ENCODE measurements at regions not wholly inside any gene's neighbourhood (a gene's known extent, or its start where the extent isn't known, plus 50 kb on each side); places are given as distances from the start of the nearest gene placed in this dataset.

GRCh38 chr13:79011179-79011578 is 352.2 kb upstream of the OBI1 start:
- H3K9ac ChIP-seq (ENCODE audit: low read depth, low read length) = no peak overlapping the region
- no peak overlapping the region for H3K27ac ChIP-seq (ENCODE audit: low read length)
- H3K36me3 ChIP-seq (ENCODE audit: insufficient read depth, low read depth, low read length) = no peaks in the 10 kb centered on the region
- H3K9me3 ChIP-seq (ENCODE audit: insufficient read depth, low read depth, low read length) = no peaks in the 10 kb centered on the region
- H3K4me1 ChIP-seq (ENCODE audit: insufficient read depth, low read length) = no peaks in the 10 kb centered on the region
- H3K4me3 ChIP-seq (ENCODE audit: low read length) = no peak overlapping the region
- no peaks in the 10 kb centered on the region for H3K27me3 ChIP-seq (ENCODE audit: insufficient read depth, low read length)

- no peak overlapping the region for H3K4me3 ChIP-seq (ENCODE audit: low read length)
- H3K36me3 ChIP-seq (ENCODE audit: insufficient read depth, low read depth, low read length) = no peaks in the 10 kb centered on the region
- H3K4me1 ChIP-seq (ENCODE audit: insufficient read depth, low read length) = no peaks in the 10 kb centered on the region
- no peaks in the 10 kb centered on the region for H3K9me3 ChIP-seq (ENCODE audit: insufficient read depth, low read depth, low read length)
- H3K27ac ChIP-seq (ENCODE audit: low read length) = no peak overlapping the region
- H3K9ac ChIP-seq (ENCODE audit: low read depth, low read length) = no peak overlapping the region
- H3K27me3 ChIP-seq (ENCODE audit: insufficient read depth, low read length) = no peaks in the 10 kb centered on the region
Observed at GRCh38 chr13:79003989-79004898, 345.3 kb upstream of the OBI1 start.

- H3K27me3 ChIP-seq (ENCODE audit: insufficient read depth, low read length) = no peaks in the 10 kb centered on the region
- no peak overlapping the region for H3K9ac ChIP-seq (ENCODE audit: low read depth, low read length)
- H3K9me3 ChIP-seq (ENCODE audit: insufficient read depth, low read depth, low read length) = no peaks in the 10 kb centered on the region
- no peak overlapping the region for H3K27ac ChIP-seq (ENCODE audit: low read length)
- H3K4me1 ChIP-seq (ENCODE audit: insufficient read depth, low read length) = peaks cover 7% of the 10 kb centered on the region
- no peak overlapping the region for H3K4me3 ChIP-seq (ENCODE audit: low read length)
- H3K36me3 ChIP-seq (ENCODE audit: insufficient read depth, low read depth, low read length) = no peaks in the 10 kb centered on the region
Observed at GRCh38 chr13:78999494-78999893, 340.5 kb upstream of the OBI1 start.

GRCh38 chr13:78998630-78999315 is 339.8 kb upstream of the OBI1 start:
- H3K36me3 ChIP-seq (ENCODE audit: insufficient read depth, low read depth, low read length) = no peaks in the 10 kb centered on the region
- no peak overlapping the region for H3K27ac ChIP-seq (ENCODE audit: low read length)
- H3K9ac ChIP-seq (ENCODE audit: low read depth, low read length) = no peak overlapping the region
- no peaks in the 10 kb centered on the region for H3K9me3 ChIP-seq (ENCODE audit: insufficient read depth, low read depth, low read length)
- H3K4me3 ChIP-seq (ENCODE audit: low read length) = no peak overlapping the region
- H3K27me3 ChIP-seq (ENCODE audit: insufficient read depth, low read length) = no peaks in the 10 kb centered on the region
- H3K4me1 ChIP-seq (ENCODE audit: insufficient read depth, low read length) = peaks cover 15% of the 10 kb centered on the region

- Histone ChIP-seq H3K36me3 (ENCODE audit: insufficient read depth, low read depth, low read length) (no peaks in the 10 kb centered on the region), H3K27ac (ENCODE audit: low read length) (no peak overlapping the region), H3K27me3 (ENCODE audit: insufficient read depth, low read length) (no peaks in the 10 kb centered on the region), H3K4me3 (ENCODE audit: low read length) (no peak overlapping the region), H3K9me3 (ENCODE audit: insufficient read depth, low read depth, low read length) (no peaks in the 10 kb centered on the region), H3K4me1 (ENCODE audit: insufficient read depth, low read length) (peaks cover 18% of the 10 kb centered on the region), H3K9ac (ENCODE audit: low read depth, low read length) (no peak overlapping the region)
Observed at GRCh38 chr13:78997902-78998629, 339.1 kb upstream of the OBI1 start.

GRCh38 chr13:78993792-78994191 is 334.8 kb upstream of the OBI1 start:
- Histone ChIP-seq H3K9ac (ENCODE audit: low read depth, low read length) (no peak overlapping the region), H3K4me3 (ENCODE audit: low read length) (no peak overlapping the region), H3K9me3 (ENCODE audit: insufficient read depth, low read depth, low read length) (no peaks in the 10 kb centered on the region), H3K27ac (ENCODE audit: low read length) (no peak overlapping the region), H3K27me3 (ENCODE audit: insufficient read depth, low read length) (no peaks in the 10 kb centered on the region), H3K36me3 (ENCODE audit: insufficient read depth, low read depth, low read length) (no peaks in the 10 kb centered on the region), H3K4me1 (ENCODE audit: insufficient read depth, low read length) (peaks cover 18% of the 10 kb centered on the region)

- no peak overlapping the region for H3K27ac ChIP-seq (ENCODE audit: low read length)
- no peaks in the 10 kb centered on the region for H3K4me1 ChIP-seq (ENCODE audit: insufficient read depth, low read length)
- no peaks in the 10 kb centered on the region for H3K9me3 ChIP-seq (ENCODE audit: insufficient read depth, low read depth, low read length)
- no peaks in the 10 kb centered on the region for H3K36me3 ChIP-seq (ENCODE audit: insufficient read depth, low read depth, low read length)
- no peak overlapping the region for H3K4me3 ChIP-seq (ENCODE audit: low read length)
- no peaks in the 10 kb centered on the region for H3K27me3 ChIP-seq (ENCODE audit: insufficient read depth, low read length)
- H3K9ac ChIP-seq (ENCODE audit: low read depth, low read length) = no peak overlapping the region
Observed at GRCh38 chr13:78981913-78982312, 323.0 kb upstream of the OBI1 start.

GRCh38 chr13:78979349-78979748 is 320.4 kb upstream of the OBI1 start:
- H3K27me3 ChIP-seq (ENCODE audit: insufficient read depth, low read length) = no peaks in the 10 kb centered on the region
- H3K27ac ChIP-seq (ENCODE audit: low read length) = no peak overlapping the region
- no peak overlapping the region for H3K9ac ChIP-seq (ENCODE audit: low read depth, low read length)
- no peaks in the 10 kb centered on the region for H3K9me3 ChIP-seq (ENCODE audit: insufficient read depth, low read depth, low read length)
- no peak overlapping the region for H3K4me3 ChIP-seq (ENCODE audit: low read length)
- H3K4me1 ChIP-seq (ENCODE audit: insufficient read depth, low read length) = no peaks in the 10 kb centered on the region
- H3K36me3 ChIP-seq (ENCODE audit: insufficient read depth, low read depth, low read length) = no peaks in the 10 kb centered on the region

- Histone ChIP-seq H3K9me3 (ENCODE audit: insufficient read depth, low read depth, low read length) (no peaks in the 10 kb centered on the region), H3K9ac (ENCODE audit: low read depth, low read length) (no peak overlapping the region), H3K27ac (ENCODE audit: low read length) (no peak overlapping the region), H3K4me3 (ENCODE audit: low read length) (no peak overlapping the region), H3K4me1 (ENCODE audit: insufficient read depth, low read length) (no peaks in the 10 kb centered on the region), H3K36me3 (ENCODE audit: insufficient read depth, low read depth, low read length) (no peaks in the 10 kb centered on the region), H3K27me3 (ENCODE audit: insufficient read depth, low read length) (no peaks in the 10 kb centered on the region)
Observed at GRCh38 chr13:78978381-78978998, 319.5 kb upstream of the OBI1 start.

GRCh38 chr13:78977311-78977710 is 318.4 kb upstream of the OBI1 start:
- Histone ChIP-seq H3K36me3 (ENCODE audit: insufficient read depth, low read depth, low read length) (no peaks in the 10 kb centered on the region), H3K4me3 (ENCODE audit: low read length) (no peak overlapping the region), H3K27me3 (ENCODE audit: insufficient read depth, low read length) (no peaks in the 10 kb centered on the region), H3K9me3 (ENCODE audit: insufficient read depth, low read depth, low read length) (no peaks in the 10 kb centered on the region), H3K27ac (ENCODE audit: low read length) (no peak overlapping the region), H3K4me1 (ENCODE audit: insufficient read depth, low read length) (no peaks in the 10 kb centered on the region), H3K9ac (ENCODE audit: low read depth, low read length) (no peak overlapping the region)

- Histone ChIP-seq H3K27me3 (ENCODE audit: insufficient read depth, low read length) (no peaks in the 10 kb centered on the region), H3K27ac (ENCODE audit: low read length) (no peak overlapping the region), H3K4me3 (ENCODE audit: low read length) (no peak overlapping the region), H3K9ac (ENCODE audit: low read depth, low read length) (no peak overlapping the region), H3K9me3 (ENCODE audit: insufficient read depth, low read depth, low read length) (no peaks in the 10 kb centered on the region), H3K36me3 (ENCODE audit: insufficient read depth, low read depth, low read length) (no peaks in the 10 kb centered on the region), H3K4me1 (ENCODE audit: insufficient read depth, low read length) (no peaks in the 10 kb centered on the region)
Observed at GRCh38 chr13:78976696-78977095, 317.7 kb upstream of the OBI1 start.

Measured in iPS-20b (cell line).